OCI-LY1 (cell line): ENCODE measurements at regions not wholly inside any gene's neighbourhood (a gene's known extent, or its start where the extent isn't known, plus 50 kb on each side); places are given as distances from the start of the nearest gene placed in this dataset.

Experiments used
- H2AFZ ChIP-seq: fragments of 200-600 bp; sonication (generic), shearing (Covaris generic); 2 replicates; pipeline ENCODE4 v1.6.0; 2014; ENCODE audit warnings: antibody characterized with exemption, mild to moderate bottlenecking, low read length
- H3F3A ChIP-seq: fragments of 200-600 bp; sonication (generic), shearing (Covaris generic); 2 replicates; pipeline ENCODE4 v1.6.0; 2014; ENCODE audit warnings: mild to moderate bottlenecking, antibody characterized with exemption, low read length, moderate library complexity; ENCODE audit not compliant: insufficient read depth
- H3K27ac ChIP-seq: fragments of 200-600 bp; sonication (generic); 2 replicates; pipeline ENCODE4 v1.5.1; 2014; ENCODE audit warnings: low read length, mixed run types, mild to moderate bottlenecking, low read depth; ENCODE audit not compliant: poor library complexity, severe bottlenecking
- H3K27me3 ChIP-seq: fragments of 200-600 bp; sonication (generic); 2 replicates; pipeline ENCODE4 v1.6.0; 2014; ENCODE audit warnings: antibody characterized with exemption, mild to moderate bottlenecking, low read length, moderate library complexity; ENCODE audit not compliant: insufficient read depth
- H3K36me3 ChIP-seq: fragments of 200-600 bp; sonication (generic); 2 replicates; pipeline ENCODE4 v1.6.1; 2014; ENCODE audit warnings: mild to moderate bottlenecking, antibody characterized with exemption, low read length, moderate library complexity, mixed read lengths; ENCODE audit not compliant: insufficient read depth
- H3K4me1 ChIP-seq: fragments of 200-600 bp; sonication (generic); 2 replicates; pipeline ENCODE4 v1.5.1; 2014; ENCODE audit warnings: mild to moderate bottlenecking, low read length, moderate library complexity; ENCODE audit not compliant: insufficient read depth, severe bottlenecking
- H3K4me2 ChIP-seq: fragments of 200-600 bp; sonication (generic), shearing (Covaris generic); 2 replicates; pipeline ENCODE4 v1.6.1; 2014; ENCODE audit warnings: low read length
- H3K4me3 ChIP-seq: fragments of 200-600 bp; sonication (generic); 2 replicates; pipeline ENCODE4 v1.5.1; 2014; ENCODE audit warnings: low read length, low read depth, mild to moderate bottlenecking, mixed read lengths; ENCODE audit not compliant: poor library complexity, severe bottlenecking
- H3K79me2 ChIP-seq: fragments of 200-600 bp; shearing (Covaris generic); 2 replicates; pipeline ENCODE4 v1.6.1; 2016; ENCODE audit warnings: mixed run types, low read length, mixed read lengths; ENCODE audit not compliant: insufficient read depth
- H3K9ac ChIP-seq: fragments of 200-600 bp; sonication (generic), shearing (Covaris generic); 2 replicates; pipeline ENCODE4 v1.6.1; 2014; ENCODE audit warnings: mild to moderate bottlenecking, low read length, mixed read lengths
- H3K9me2 ChIP-seq: fragments of 200-600 bp; sonication (generic), shearing (Covaris generic); 2 replicates; pipeline ENCODE4 v1.6.1; 2014; ENCODE audit warnings: low read depth, mild to moderate bottlenecking, low read length, mixed read lengths
- H3K9me3 ChIP-seq: fragments of 200-600 bp; shearing (Covaris generic); 2 replicates; pipeline ENCODE4 v1.6.1; 2014; ENCODE audit warnings: low read length, mixed read lengths
- H4K20me1 ChIP-seq: fragments of 200-600 bp; sonication (generic), shearing (Covaris generic); 2 replicates; pipeline ENCODE4 v1.6.0; 2016; ENCODE audit warnings: mild to moderate bottlenecking, low read length; ENCODE audit not compliant: insufficient read depth
- EZH2 ChIP-seq: fragments of 200-600 bp; sonication (generic), shearing (Covaris generic); IDR thresholded peaks from 2 replicates; pipeline ENCODE4 v1.8.0; 2017; ENCODE audit warnings: borderline replicate concordance, mixed run types, mild to moderate bottlenecking, antibody characterized with exemption, low read length, moderate library complexity, mixed read lengths
- TF ChIP-seq, protein P1 (sequence below): fragments of 200-600 bp; sonication (generic), shearing (Covaris generic); IDR thresholded peaks from 2 replicates; pipeline ENCODE4 v1.5.1; 2017; ENCODE audit warnings: mild to moderate bottlenecking, antibody characterized with exemption, low read length, moderate library complexity, mixed read lengths

DNA sequence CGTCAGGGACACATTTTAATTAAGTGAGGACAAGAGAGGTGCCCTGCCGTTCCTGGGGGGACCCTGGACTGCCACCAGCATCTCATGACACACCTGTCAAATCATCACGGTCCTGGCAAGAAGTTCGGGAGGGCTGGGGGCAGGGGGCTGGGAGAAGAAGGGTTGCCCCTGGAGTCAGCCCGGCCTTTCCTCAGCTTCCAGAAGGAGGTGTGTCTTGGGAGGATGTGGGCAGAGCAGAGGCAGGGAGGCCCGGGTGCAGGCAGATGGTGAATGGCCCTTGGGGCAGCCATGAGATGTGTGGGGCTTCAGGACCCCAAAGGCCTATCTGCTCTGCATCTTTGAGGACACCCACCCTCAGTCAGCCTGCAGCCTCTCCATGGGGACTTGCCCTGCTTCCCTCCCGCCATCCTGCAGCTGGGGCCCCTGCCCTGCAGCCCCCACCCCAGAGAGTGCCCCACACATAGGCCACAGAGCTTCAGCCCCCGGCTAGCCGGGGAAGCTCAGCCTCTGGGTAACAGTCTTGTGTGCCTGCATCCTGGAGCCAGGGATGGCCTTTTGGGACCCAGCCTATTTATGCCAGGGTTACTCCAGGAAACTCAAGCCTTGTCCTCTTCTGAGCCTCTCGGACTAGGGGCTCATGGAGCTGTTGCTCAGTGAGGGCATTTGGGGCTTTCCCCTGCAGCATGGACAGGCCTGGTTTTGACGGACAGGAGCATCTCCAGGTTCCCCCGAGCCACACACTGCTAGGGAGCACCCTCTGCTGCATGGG, 178.5 kb downstream of the KIF26A start:
- no peak overlapping the region for H3K9ac ChIP-seq
- no peaks in the 10 kb centered on the region for H4K20me1 ChIP-seq
- H3K9me2 ChIP-seq: no peaks in the 10 kb centered on the region
- H2AFZ ChIP-seq: no peak overlapping the region
- no peaks in the 10 kb centered on the region for H3K9me3 ChIP-seq
- H3K79me2 ChIP-seq: no peaks in the 10 kb centered on the region
- H3K4me2 ChIP-seq: no peak overlapping the region
- H3K4me1 ChIP-seq: no peaks in the 10 kb centered on the region
- no peak overlapping the region for H3K27ac ChIP-seq
- no peaks in the 10 kb centered on the region for H3F3A ChIP-seq
- H3K36me3 ChIP-seq: no peaks in the 10 kb centered on the region
- no peak for TF ChIP-seq EZH2
- TF ChIP-seq, protein P1, sequence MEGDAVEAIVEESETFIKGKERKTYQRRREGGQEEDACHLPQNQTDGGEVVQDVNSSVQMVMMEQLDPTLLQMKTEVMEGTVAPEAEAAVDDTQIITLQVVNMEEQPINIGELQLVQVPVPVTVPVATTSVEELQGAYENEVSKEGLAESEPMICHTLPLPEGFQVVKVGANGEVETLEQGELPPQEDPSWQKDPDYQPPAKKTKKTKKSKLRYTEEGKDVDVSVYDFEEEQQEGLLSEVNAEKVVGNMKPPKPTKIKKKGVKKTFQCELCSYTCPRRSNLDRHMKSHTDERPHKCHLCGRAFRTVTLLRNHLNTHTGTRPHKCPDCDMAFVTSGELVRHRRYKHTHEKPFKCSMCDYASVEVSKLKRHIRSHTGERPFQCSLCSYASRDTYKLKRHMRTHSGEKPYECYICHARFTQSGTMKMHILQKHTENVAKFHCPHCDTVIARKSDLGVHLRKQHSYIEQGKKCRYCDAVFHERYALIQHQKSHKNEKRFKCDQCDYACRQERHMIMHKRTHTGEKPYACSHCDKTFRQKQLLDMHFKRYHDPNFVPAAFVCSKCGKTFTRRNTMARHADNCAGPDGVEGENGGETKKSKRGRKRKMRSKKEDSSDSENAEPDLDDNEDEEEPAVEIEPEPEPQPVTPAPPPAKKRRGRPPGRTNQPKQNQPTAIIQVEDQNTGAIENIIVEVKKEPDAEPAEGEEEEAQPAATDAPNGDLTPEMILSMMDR: no peak
- H3K4me3 ChIP-seq: no peak overlapping the region
- no peaks in the 10 kb centered on the region for H3K27me3 ChIP-seq

DNA sequence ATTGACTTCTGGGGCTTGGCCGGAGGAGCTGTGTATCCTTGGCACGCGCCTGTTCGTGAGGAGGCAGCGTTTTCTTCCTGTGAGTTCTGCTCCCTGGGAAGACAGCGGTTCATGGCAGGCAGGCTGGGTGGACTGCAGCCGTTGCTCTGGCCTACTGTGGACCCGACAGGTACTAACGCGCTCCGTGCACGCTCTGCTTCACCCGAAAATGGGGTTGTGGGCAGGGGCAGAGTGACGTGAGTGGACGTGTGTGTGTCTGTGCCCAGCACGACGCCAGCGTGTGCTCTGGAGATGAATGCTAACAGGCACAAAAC, 179.1 kb downstream of the KIF26A start:
- Histone ChIP-seq H3K36me3 (no peaks in the 10 kb centered on the region), H3F3A (no peaks in the 10 kb centered on the region), H3K4me1 (no peaks in the 10 kb centered on the region), H3K4me3 (no peak overlapping the region), H4K20me1 (no peaks in the 10 kb centered on the region), H3K4me2 (no peak overlapping the region), H3K27ac (no peak overlapping the region), H2AFZ (no peak overlapping the region), H3K9me3 (no peaks in the 10 kb centered on the region), H3K9me2 (no peaks in the 10 kb centered on the region), H3K79me2 (no peaks in the 10 kb centered on the region), H3K27me3 (no peaks in the 10 kb centered on the region), H3K9ac (no peak overlapping the region)
- TF ChIP-seq EZH2: no peak
- TF ChIP-seq, protein P1: no peak

DNA sequence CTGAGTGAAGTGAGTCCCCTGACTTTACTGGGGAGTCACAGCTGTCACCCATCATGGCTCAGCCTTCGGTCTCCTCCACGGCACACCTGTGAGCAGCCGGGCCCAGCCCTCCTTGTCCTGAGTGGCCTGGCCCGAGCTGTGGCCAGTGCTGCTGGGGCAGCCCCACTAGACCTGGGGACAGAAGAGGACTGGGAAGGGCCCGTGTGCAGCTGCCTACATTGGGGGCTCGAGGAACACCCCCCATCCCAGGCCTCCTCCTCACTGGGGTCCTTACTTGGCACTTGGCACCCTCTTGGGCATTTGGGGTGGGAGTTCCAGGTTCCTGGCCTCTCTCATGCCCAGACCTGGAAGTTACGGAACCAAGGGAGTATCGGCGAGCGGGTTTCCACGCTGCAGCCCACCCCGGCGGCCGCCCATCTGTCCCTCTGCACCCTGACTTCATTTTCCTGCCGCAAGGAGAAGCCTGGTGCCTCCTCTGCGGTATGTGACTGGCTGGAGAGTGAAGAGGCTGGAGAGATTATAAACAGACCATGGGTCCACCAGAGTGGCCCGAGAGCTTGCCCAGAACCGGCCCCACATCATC, 179.7 kb downstream of the KIF26A start:
- TF ChIP-seq EZH2: no peak
- TF ChIP-seq, protein P1: no peak
- H2AFZ ChIP-seq: no peak overlapping the region
- no peak overlapping the region for H3K4me2 ChIP-seq
- no peak overlapping the region for H3K4me3 ChIP-seq
- H3F3A ChIP-seq: no peaks in the 10 kb centered on the region
- no peaks in the 10 kb centered on the region for H3K9me2 ChIP-seq
- no peaks in the 10 kb centered on the region for H4K20me1 ChIP-seq
- H3K27ac ChIP-seq: no peak overlapping the region
- H3K9ac ChIP-seq: no peak overlapping the region
- no peaks in the 10 kb centered on the region for H3K36me3 ChIP-seq
- H3K79me2 ChIP-seq: no peaks in the 10 kb centered on the region
- H3K9me3 ChIP-seq: no peaks in the 10 kb centered on the region
- no peaks in the 10 kb centered on the region for H3K4me1 ChIP-seq
- no peaks in the 10 kb centered on the region for H3K27me3 ChIP-seq
